ENCODE measurements at regions not wholly inside any gene's neighbourhood (a gene's known extent, or its start where the extent isn't known, plus 50 kb on each side); places are given as distances from the start of the nearest gene placed in this dataset.
"Not testable (repeated sequence)": the region's sequence is repeated elsewhere in the genome, so short reads cannot be mapped to it uniquely, and the experiment has no call there.

GRCh38 chr3:20378315-20378714 lies 192.3 kb upstream of the SGO1 start:
- Histone ChIP-seq H3K36me3 (replicated peaks; ENCODE audit: insufficient read depth, low read length) (no peaks in the 10 kb centered on the region), H3F3A (ENCODE audit: insufficient read depth, low read length) (no peaks in the 10 kb centered on the region), H3K79me2 (ENCODE audit: low read length) (no peaks in the 10 kb centered on the region), H3K9me2 (replicated peaks; ENCODE audit: insufficient read depth, low read length) (no peaks in the 10 kb centered on the region), H3K27ac (ENCODE audit: low read length) (no peak overlapping the region), H3K4me3 (ENCODE audit: low read length) (no peak overlapping the region), H3K4me2 (ENCODE audit: low read depth, low read length) (no peak overlapping the region), H3K9ac (ENCODE audit: low read length) (no peak overlapping the region), H2AFZ (ENCODE audit: low read length) (no peak overlapping the region), H3K9me3 (replicated peaks; ENCODE audit: insufficient read depth, low read length) (no peaks in the 10 kb centered on the region), H3K4me1 (ENCODE audit: low read length) (no peaks in the 10 kb centered on the region), H3K27me3 (replicated peaks; ENCODE audit: insufficient read depth, low read length) (no peaks in the 10 kb centered on the region), H4K20me1 (ENCODE audit: insufficient read depth, low read length) (no peaks in the 10 kb centered on the region)
- DNase-seq, result no peak
- TF ChIP-seq EZH2 (optimal IDR thresholded peaks at IDR 0.05; ENCODE audit: low read depth, low read length) (no peak), EZH2phosphoT487 (IDR thresholded peaks at IDR 0.05; ENCODE audit: low read length) (no peak), CTCF (IDR thresholded peaks at IDR 0.05; ENCODE audit: low read length) (no peak)

- H3K4me3 ChIP-seq (ENCODE audit: low read length), result no peak overlapping the region
- no peaks in the 10 kb centered on the region for H3F3A ChIP-seq (ENCODE audit: insufficient read depth, low read length)
- H2AFZ ChIP-seq (ENCODE audit: low read length), result no peak overlapping the region
- H3K9me3 ChIP-seq (replicated peaks; ENCODE audit: insufficient read depth, low read length), result no peaks in the 10 kb centered on the region
- no peaks in the 10 kb centered on the region for H4K20me1 ChIP-seq (ENCODE audit: insufficient read depth, low read length)
- no peak overlapping the region for H3K27ac ChIP-seq (ENCODE audit: low read length)
- TF ChIP-seq CTCF (IDR thresholded peaks at IDR 0.05; ENCODE audit: low read length), result no peak
- TF ChIP-seq EZH2phosphoT487 (IDR thresholded peaks at IDR 0.05; ENCODE audit: low read length), result no peak
- TF ChIP-seq EZH2 (optimal IDR thresholded peaks at IDR 0.05; ENCODE audit: low read depth, low read length), result no peak
- DNase-seq, result no peak
- H3K4me2 ChIP-seq (ENCODE audit: low read depth, low read length), result no peak overlapping the region
- H3K4me1 ChIP-seq (ENCODE audit: low read length), result no peaks in the 10 kb centered on the region
- no peaks in the 10 kb centered on the region for H3K9me2 ChIP-seq (replicated peaks; ENCODE audit: insufficient read depth, low read length)
- no peaks in the 10 kb centered on the region for H3K27me3 ChIP-seq (replicated peaks; ENCODE audit: insufficient read depth, low read length)
- no peaks in the 10 kb centered on the region for H3K36me3 ChIP-seq (replicated peaks; ENCODE audit: insufficient read depth, low read length)
- no peaks in the 10 kb centered on the region for H3K79me2 ChIP-seq (ENCODE audit: low read length)
- no peak overlapping the region for H3K9ac ChIP-seq (ENCODE audit: low read length)
These were observed 190.7 kb upstream of the SGO1 start for GRCh38 chr3:20376665-20377217.

GRCh38 chr3:20375302-20375701 lies 189.3 kb upstream of the SGO1 start:
- Histone ChIP-seq H3K9ac (ENCODE audit: low read length) (no peak overlapping the region), H3K4me2 (ENCODE audit: low read depth, low read length) (no peak overlapping the region), H3K4me3 (ENCODE audit: low read length) (no peak overlapping the region), H3F3A (ENCODE audit: insufficient read depth, low read length) (no peaks in the 10 kb centered on the region), H3K36me3 (replicated peaks; ENCODE audit: insufficient read depth, low read length) (no peaks in the 10 kb centered on the region), H3K27me3 (replicated peaks; ENCODE audit: insufficient read depth, low read length) (no peaks in the 10 kb centered on the region), H2AFZ (ENCODE audit: low read length) (no peak overlapping the region), H3K9me2 (replicated peaks; ENCODE audit: insufficient read depth, low read length) (no peaks in the 10 kb centered on the region), H3K27ac (ENCODE audit: low read length) (no peak overlapping the region), H4K20me1 (ENCODE audit: insufficient read depth, low read length) (no peaks in the 10 kb centered on the region), H3K4me1 (ENCODE audit: low read length) (no peaks in the 10 kb centered on the region), H3K9me3 (replicated peaks; ENCODE audit: insufficient read depth, low read length) (no peaks in the 10 kb centered on the region), H3K79me2 (ENCODE audit: low read length) (no peaks in the 10 kb centered on the region)
- DNase-seq, result no peak
- no peak for TF ChIP-seq EZH2phosphoT487 (IDR thresholded peaks at IDR 0.05; ENCODE audit: low read length)
- TF ChIP-seq EZH2 (optimal IDR thresholded peaks at IDR 0.05; ENCODE audit: low read depth, low read length), result no peak
- TF ChIP-seq CTCF (IDR thresholded peaks at IDR 0.05; ENCODE audit: low read length), result no peak

- not testable (repeated sequence) for H2AFZ ChIP-seq (ENCODE audit: low read length); H3K4me1 ChIP-seq (ENCODE audit: low read length); H4K20me1 ChIP-seq (ENCODE audit: insufficient read depth, low read length); H3K79me2 ChIP-seq (ENCODE audit: low read length); H3K27ac ChIP-seq (ENCODE audit: low read length); H3K27me3 ChIP-seq (replicated peaks; ENCODE audit: insufficient read depth, low read length); H3K9me2 ChIP-seq (replicated peaks; ENCODE audit: insufficient read depth, low read length); H3K9me3 ChIP-seq (replicated peaks; ENCODE audit: insufficient read depth, low read length); H3K9ac ChIP-seq (ENCODE audit: low read length); DNase-seq; H3F3A ChIP-seq (ENCODE audit: insufficient read depth, low read length); H3K36me3 ChIP-seq (replicated peaks; ENCODE audit: insufficient read depth, low read length); H3K4me2 ChIP-seq (ENCODE audit: low read depth, low read length); H3K4me3 ChIP-seq (ENCODE audit: low read length)
These were observed 184.5 kb upstream of the SGO1 start for GRCh38 chr3:20370273-20371063.
